GM21515 (cell line): ENCODE measurements at regions not wholly inside any gene's neighbourhood (a gene's known extent, or its start where the extent isn't known, plus 50 kb on each side); places are given as distances from the start of the nearest gene placed in this dataset.

Source experiments
- ATAC-seq: cut with Tn5 transposase; IDR thresholded peaks from one replicate; pipeline ENCODE4 v1.9.1; 2021; ENCODE audit not compliant: unreplicated experiment

- no peak for ATAC-seq
These were observed 72.8 kb upstream of the MC4R start for GRCh38 chr18:60445341-60445740.

DNA sequence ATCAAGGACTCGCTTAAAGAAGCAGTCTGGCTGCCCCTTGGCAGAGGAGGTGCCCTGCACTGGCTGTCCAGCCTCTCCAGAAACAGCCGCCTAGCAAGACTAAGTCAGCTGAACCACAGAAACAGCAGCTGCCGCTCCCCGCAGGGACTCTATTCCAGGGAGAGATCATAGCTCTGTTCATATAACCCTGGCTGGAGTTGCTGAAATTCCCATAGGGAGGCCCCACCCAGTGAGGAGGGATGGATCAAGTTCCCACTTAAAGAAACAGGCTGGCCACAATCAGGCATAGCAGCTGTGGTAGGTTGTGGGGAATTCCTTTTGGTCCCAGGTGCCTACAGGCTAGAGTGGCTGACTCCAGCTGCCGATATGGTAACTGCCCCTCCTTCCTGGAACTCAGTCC, 74.2 kb upstream of the MC4R start:
- ATAC-seq = no peak

GRCh38 chr18:60448487-60449267, 76.1 kb upstream of the MC4R start:
- no peak for ATAC-seq

GRCh38 chr18:60452421-60452820, 79.8 kb upstream of the MC4R start:
- no peak for ATAC-seq

- ATAC-seq = no peak
These were observed 94.1 kb upstream of the MC4R start for GRCh38 chr18:60466677-60467076.

DNA sequence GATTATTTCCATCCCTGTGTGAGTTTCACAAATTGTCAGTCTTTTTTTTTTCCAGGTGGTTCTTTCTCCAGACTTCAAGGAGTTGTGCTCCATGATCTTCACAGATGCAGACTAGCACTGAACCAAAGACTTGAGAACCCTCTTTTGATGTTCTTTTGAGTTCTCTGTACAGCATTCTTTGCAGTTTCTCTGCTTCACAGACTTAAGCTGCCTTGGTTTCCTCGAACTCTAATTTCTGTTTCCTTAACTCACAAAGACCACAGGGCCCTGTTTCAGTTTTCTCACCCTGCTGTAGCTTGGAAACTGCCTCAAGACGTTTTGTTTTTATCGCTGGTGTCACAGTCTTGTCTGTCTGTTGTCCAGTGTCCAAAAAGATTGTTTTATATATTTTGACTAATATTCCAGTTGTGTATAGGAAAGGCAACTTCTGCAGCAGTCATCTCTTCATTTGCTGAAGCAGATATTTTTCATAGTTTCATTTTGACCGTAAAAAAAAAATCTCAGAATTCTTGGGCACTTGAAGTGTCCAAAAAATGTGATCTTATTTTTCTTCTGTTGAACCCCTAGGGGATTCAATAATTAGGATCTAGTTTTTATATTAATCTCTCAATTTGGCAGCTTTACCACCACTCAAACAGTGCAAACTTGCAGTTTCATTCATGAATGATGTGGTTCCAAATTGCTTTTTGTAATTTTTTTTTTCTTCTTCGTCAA, 97.0 kb upstream of the MC4R start:
- ATAC-seq = no peak

- ATAC-seq = no peak
These were observed 99.1 kb upstream of the MC4R start for GRCh38 chr18:60471652-60472051.

GRCh38 chr18:60485201-60485600, 112.6 kb upstream of the MC4R start:
- no peak for ATAC-seq

DNA sequence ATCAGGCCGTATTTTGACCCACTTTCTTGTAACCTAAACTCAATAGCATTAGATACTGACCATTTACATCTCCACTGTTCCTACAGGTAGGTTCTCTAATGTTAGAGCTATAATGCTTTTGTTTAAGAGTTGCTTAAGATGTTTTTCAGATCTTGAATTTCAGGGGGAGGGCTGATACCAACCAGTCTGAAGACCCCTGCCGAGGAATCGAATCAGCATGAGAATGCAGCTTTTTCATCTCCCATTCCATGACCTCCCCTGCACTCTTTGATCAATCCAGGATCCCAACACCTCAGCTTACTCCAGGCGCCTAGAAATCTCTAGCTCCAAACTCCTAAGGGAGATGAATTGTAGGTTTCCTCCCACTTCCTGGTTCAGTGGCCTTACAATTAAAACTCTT, 120.5 kb upstream of the MC4R start:
- no peak for ATAC-seq

DNA sequence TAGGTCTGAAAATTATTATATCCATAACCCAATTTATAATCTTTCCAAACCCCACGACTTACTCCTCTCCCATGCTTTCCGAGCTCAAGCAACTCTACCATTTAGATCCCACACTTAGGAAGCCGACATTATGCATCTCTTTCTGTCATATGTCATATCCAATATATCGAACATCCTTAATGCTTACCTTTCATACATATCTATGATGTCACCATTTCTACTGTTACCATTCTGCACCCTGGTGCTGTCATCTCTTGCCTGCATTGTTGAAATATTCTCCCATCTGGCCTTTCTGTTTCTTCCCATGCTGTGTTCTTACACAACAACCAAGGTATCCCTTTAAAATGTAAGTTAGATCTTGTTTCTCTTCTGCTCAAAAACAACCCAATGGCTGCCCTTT, 127.1 kb upstream of the MC4R start:
- ATAC-seq = no peak

DNA sequence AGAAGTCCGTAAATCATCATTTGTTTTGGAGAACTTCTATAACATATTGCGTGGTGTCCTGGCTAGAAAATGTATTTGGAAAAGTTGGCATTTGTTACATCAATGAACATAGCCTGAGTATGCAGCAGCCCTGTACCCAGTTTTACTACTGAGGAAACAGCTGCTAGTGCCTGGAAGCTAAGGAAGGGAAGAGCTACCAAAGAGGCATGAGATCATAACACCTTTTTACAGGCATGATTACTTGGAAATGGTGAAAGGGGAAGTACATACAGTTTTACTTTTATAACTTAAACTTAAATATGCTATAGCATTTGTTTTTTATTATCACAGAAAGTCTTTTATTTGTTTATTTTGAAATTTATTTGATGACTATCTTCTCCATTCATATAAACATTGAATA, 128.4 kb upstream of the MC4R start:
- ATAC-seq = no peak

DNA sequence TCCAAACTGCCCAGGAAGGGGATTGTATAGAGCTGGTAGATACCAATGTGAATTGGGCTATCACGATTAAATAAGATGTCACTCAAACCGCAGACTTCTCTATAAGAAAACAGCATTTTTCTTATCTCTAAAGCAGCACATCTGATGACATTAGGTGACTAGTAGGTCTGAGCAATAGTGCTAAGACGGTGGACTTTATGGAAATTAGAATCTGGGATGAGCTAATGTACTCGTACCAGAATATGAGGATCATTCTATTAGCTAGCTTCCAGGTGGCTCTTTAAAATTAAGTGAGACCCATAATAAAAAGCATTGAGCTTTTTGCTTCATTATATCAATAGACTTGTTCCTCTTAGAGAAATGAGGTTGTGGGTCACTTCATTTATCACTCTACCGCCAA, 130.0 kb upstream of the MC4R start:
- ATAC-seq = no peak

GRCh38 chr18:60503199-60503598, 130.6 kb upstream of the MC4R start:
- no peak for ATAC-seq

DNA sequence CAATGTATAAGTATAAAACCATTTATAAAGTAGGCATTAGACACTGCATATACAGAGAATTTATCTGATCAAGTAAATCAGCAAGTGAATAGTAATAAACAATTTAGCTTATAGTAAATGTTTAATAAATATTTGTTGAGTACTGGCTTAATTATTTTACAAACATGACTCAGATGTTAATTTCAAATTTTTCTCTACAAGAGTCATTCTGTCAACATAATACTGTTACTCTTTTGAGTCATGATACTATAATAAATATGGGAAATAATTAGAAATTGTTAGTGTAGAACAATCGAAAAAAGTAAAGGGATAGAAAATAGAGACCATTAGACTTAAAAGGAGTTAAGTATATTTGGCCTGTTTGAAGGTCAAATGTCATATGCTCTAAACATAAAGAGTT, 133.6 kb upstream of the MC4R start:
- no peak for ATAC-seq

DNA sequence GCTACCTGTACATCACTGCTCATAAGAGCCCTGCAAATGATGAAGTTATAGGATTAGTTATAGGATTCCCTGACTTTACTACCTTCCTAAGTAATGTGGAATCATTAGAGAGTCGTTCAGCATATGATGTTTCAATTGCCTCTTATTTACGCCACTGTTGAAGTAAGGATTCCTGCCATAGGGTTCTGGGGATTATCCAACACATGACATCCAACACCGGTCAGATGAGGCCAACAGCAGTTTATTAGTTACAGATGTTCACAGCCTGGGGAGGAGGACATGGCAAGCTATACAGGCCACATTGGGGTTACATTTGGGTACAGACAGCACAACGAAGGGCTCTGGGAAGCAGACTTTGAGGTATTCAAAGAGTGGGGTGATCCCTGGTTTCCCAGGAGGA, 134.1 kb upstream of the MC4R start:
- no peak for ATAC-seq

DNA sequence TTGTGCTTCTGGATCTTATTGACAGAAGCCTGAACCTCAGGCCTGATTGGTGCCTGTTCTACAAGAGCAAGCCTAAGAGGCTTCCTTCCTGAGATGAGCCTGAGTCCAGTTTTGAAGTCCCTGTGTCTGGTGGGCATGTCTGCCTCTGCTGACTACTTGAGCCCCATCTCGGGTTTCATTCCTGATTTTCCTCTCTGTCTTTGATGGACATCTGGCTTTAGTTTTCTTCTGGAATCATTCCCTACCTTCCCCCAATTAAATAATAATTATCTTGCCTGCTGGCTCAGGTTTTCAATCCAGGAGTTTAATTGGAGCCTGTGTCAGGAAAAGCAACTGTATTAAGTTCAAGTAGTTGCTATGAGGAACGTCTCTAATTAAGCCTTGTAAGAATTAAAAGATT, 135.5 kb upstream of the MC4R start:
- ATAC-seq = no peak

- no peak for ATAC-seq
These were observed 162.0 kb upstream of the MC4R start for GRCh38 chr18:60534538-60534937.

DNA sequence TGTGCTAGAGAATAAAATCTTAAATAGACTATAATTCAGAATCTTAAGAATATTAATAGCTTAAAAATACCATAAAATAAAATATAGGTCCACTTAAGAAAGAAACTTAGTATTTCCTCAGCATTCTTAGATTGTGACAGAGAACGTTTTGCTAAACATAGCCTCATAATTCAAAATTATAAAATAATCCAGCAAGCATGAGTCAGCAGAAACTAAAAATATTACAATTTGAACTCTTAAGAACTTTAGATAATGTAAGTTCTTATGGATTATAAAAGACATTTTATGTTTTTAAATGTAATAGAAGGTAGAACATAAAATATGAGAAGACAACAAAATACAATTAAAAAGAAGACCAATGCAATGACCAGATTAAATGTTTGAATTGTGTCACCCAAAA, 164.5 kb upstream of the MC4R start:
- no peak for ATAC-seq

GRCh38 chr18:60538891-60539290, 166.3 kb upstream of the MC4R start:
- ATAC-seq = no peak

GRCh38 chr18:60541661-60542060, 169.1 kb upstream of the MC4R start:
- ATAC-seq = no peak

DNA sequence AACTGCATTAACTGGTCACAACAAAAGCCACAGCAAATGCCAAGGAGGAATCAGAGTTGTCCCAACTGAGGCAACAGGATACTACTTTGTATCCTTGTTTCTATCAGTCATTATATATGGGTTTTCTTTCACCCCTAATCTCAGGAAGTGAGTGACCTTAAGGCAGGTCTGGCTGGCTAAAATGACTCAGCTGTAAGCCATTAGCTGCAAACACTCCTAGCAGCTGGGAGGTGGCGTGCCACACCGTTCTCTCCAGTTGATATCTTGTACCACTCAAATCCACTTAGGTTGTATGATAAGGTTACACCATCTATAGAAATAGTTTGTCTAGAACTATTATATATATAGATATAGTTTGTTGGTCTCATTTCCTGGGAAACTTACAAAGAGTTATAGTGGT, 171.1 kb upstream of the MC4R start:
- no peak for ATAC-seq

- ATAC-seq = no peak
These were observed 176.9 kb upstream of the MC4R start for GRCh38 chr18:60549338-60549960.
